HG02943 (cell line): ENCODE measurements at regions not wholly inside any gene's neighbourhood (a gene's known extent, or its start where the extent isn't known, plus 50 kb on each side); places are given as distances from the start of the nearest gene placed in this dataset.

Experiments
- ATAC-seq: cut with Tn5 transposase; IDR thresholded peaks from one replicate; pipeline ENCODE4 v1.9.1; 2021; ENCODE audit warnings: mild to moderate bottlenecking, low read depth, moderate library complexity; ENCODE audit not compliant: unreplicated experiment

DNA sequence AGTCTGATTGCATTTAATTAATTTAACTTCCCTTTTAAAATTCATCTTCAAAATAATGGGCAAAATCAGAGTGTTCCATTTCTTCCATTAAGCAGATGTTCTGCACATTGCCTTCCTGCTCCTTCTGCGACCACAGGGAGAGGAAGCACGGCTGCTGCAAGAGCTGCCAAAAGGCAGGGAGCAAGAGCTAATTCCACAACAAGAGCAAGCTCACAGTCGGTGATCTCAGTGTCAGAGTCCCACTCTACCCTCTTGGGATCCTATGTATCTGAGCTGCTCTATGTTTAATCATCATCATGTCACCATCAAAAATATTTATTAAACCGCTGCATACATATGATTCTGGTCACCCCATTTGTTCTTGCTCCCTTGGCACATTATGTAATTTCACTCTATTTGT lies 255.3 kb upstream of the CAMK1G start:
- ATAC-seq: no peak

DNA sequence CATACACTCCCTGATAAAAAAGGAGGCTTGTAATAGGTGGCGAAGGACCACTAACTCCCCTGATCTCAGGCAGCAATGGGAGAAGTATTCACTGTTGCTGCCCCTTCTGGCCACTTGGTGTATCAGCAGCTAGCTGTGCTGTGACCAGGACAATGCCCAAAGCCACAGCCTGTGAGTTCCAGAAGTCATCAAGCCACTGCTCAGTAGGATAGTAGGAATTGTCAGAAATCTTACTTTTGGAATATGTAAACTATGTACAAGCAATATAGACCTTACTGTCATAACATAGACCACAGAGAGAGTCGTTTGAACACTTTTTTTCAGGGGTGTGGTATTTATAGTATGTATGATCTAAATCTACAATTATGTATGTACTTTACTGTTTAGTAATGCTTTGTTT lies 248.3 kb upstream of the CAMK1G start:
- ATAC-seq: peak; percentile 90

DNA sequence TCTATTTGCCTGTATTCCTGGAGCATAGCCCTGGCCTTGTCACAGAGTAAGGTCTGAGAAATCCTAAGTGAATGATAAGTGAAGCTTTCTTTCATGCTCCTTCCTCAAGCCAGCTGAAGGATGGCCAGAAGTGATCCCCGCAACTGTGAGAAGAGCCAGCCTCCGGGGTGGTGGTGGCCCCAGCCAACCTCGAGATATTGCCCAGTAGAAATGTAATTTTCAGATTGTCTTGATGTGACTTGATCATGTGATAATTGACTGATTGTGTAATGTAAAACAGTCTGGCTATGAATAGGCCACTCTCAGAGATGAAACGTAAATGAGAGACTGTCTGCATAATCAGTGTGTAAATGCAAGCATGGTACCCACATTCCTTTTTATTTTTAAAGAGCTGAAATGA lies 242.4 kb upstream of the CAMK1G start:
- ATAC-seq: no peak

DNA sequence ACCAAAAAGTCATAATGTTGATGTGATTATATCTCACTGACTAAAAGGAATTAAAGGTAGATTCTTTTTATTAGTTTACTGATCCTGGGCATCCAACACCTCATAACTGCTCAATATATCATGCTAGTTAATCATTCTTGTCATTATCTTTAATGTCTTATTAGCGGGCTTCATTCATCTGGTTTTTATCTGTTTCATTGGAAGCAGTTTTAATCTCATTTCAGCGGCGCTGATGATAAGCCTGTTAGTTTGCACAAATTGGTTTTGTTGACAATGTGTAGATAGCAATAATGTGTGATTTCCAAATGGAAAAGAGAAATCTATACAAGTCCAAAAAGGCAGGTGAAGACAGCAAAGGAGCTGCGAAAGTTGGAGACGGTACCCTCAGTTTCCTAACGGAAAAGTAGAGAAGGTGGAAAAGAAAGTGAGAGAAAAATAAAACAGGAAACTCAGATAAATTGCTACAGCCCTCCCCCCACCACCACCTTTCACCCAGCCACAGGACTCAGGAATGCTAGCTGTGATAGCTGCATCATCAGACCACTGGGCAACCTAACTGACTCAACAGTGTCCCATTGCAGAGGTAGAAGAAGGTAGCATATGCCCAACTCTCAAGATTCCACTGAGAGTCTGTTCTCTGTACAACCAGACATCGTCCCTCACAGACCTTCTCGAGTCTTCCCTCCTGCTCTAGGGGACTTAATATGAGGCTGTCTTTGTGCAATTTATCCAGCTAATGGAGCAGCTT lies 241.7 kb upstream of the CAMK1G start:
- no peak for ATAC-seq

DNA sequence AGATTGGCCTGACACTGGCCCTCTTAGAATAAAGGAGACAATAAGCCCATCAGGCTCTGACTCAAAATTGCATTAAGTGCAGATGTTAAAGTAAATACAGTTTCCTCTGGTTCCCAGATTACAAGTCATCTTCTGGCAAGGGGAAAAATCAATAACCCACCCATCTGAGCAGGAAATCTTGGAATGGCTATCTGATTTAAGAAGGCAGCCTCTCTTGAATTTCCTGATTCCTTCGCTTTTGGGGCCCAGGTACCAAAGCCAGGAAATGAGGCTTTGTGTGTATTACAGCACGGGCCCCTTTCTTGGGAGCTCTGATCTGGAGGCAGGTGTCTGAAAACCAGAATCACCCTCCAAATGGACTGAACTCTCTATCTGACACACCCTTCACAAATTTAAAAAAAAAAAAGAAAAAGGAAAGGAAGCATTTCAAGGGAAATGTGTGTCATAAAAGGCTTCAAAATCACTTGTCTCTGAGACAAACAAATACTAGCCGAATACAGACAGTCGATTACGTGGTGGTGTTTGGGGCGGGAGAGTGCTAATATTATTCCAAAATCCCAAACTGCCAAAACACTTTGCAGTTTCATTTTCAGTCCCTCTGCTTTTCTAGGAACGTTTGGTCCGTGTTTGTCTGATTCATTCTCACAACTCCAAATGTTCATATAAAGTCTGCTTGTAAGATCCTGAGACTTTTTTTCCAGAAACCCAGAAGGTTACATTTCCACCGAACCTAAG lies 240.9 kb upstream of the CAMK1G start:
- ATAC-seq: no peak

DNA sequence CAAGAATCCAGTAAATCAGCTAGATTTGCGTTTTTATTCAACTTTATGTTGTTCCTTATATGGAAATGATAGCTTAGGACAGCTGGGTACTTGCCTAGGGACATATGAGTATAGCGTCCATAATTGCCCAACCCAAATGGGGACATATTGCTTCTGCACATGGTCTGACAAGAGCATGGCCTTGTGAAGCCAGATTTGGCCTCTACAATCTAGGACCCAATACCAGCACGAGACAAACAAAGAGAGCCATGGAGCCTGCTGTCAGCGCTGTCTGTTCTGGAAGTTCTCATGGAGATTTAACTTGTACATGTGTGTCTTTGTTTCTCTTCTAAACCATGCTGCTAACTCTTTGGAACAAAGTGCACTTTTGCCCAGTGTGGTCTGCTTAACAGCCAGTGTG lies 240.0 kb upstream of the CAMK1G start:
- no peak for ATAC-seq

DNA sequence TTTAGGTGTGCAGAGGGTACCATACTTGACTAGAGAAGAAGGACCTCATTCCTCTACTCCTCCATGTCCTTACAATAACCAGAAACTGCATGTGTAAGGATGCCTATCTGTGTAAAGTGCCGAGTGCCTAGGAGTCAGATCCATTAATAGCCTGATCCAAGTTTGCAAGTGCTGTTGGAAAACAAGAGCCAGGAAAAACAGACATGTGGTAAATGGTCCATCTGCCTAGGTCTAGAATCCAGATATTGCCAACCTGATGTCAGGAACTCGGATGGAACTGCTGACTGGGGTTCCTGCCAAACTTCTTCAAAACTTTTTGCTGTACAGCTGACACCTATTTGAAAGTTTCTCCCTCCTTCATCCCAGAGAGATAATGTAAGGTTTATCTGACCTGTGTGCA lies 239.4 kb upstream of the CAMK1G start:
- no peak for ATAC-seq

DNA sequence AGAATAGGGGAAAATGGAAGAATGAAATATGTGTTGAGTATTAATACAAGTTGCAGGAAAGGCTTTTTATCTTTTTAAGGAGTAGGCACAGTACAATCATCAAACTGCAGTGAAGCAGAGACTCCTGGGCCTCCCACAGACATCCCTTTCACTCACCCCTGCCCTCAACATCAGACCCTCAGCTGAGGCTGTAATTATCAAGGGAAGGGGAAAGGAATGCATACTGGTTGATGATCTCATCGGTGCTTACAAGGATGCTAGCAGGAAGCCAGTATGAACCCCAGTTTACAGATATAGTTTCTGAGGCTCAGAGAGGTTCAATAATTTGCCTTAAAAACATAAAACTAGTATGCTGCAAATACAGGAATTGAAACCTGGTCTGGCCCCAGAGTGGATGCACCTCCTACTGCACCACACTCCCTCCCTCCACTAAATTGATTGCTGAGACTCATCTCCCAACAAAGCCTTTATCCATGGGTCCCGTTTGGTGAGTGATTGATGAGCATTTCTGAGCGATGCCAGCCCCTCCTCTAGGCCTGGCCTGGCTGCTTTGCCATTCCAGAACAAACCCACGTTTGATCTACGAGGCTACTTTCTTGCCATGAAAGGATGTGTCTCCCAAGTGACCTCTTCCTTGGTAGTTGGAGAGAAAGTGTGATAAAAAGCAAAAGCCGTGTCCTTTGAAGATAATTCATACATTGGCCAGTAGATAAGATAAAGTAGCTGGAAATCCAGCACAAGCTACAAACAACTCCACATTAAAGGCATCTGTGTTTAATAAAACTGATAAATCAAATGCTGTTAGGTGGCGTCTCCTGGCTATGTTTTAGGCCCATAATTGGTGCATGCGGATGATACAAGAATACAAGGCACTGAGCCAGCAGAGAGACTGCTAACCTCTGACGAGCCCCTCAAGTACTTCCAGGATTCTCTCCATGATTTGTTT lies 233.9 kb upstream of the CAMK1G start:
- ATAC-seq: no peak

DNA sequence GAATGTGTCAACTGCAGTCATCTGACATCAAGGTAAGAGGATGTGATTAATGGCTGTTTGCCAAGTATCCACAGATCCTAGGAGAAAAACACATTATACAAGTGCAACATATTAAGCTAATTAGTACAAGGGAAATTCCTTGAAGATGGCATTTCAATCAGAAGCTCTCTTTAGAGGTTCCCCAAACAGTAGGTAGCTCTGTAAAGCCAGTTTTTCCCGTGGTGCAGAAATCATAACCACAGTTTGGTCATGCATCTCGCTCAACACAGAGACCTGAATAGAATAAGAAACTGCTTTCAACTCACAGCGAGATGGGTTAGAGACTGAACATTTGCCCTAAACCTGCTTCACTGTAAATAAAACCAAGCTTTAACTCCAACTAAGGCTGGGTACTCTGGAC lies 230.5 kb upstream of the CAMK1G start:
- no peak for ATAC-seq

DNA sequence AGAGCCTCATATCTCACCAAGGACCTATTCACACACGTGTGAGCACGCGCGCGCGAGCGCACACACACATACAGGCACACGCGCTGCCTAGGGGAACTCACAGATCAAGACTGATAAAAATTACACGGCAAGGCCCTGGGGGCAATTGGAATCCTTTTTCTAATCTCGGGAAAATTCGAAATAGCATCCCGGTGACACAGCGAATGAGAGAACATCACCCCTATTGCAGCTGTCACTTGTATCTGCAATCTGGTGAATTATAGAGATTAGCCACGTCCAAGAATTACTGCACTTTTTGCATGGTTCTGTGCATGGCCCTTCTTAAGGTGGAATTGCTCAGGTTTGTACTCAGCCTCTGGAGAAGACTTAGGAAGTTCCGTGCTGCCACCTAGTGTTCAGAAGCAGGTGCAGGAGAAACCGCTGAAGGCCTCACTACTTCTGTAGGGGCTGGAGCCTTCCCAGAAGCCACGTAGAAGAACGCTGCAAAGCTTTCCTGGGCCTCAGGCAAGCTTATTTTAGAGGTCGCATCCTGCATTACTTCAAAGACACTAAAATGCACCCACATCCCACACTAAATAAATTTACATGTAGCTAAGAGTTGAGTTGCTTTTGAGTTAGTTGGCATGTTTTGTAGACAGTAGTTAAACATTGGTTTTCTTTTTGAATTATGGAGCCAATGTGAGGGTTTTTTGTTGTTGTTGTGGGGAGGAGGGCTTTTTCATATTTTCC lies 229.2 kb upstream of the CAMK1G start:
- ATAC-seq: no peak

DNA sequence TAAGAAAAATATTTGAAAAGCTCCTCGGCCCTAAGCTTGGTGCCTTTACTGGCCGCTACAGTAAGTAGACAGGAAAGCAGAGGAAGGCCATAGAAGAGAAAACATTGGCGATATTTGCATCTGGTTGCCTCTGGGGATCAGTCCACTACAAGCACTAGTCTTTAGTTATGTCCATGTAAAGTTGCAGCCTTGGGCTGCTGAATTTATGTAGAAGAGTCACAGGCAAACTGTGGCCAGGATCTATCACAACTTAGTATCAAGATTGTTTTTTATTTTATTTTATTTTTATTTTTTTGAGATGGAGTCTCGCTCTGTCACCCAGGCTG lies 228.7 kb upstream of the CAMK1G start:
- no peak for ATAC-seq

DNA sequence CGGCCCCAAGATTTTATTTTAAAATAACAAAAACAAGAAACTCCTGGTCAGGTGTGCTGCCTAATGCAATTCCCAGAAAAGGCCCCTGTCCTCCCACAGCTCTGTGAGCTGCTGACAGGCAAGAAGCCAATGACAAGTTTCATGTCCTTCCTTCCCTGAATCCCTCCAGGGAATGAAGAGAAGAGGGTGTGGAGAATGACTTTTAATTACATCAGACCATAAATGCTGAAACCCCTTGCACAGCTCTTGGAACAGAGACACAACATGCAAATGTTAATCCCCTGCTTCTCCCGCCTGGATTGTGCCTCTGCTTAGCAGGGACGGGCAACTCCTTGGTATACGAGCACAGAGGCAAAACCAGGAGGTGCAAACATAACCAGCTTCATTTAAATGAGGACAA lies 228.1 kb upstream of the CAMK1G start:
- no peak for ATAC-seq

DNA sequence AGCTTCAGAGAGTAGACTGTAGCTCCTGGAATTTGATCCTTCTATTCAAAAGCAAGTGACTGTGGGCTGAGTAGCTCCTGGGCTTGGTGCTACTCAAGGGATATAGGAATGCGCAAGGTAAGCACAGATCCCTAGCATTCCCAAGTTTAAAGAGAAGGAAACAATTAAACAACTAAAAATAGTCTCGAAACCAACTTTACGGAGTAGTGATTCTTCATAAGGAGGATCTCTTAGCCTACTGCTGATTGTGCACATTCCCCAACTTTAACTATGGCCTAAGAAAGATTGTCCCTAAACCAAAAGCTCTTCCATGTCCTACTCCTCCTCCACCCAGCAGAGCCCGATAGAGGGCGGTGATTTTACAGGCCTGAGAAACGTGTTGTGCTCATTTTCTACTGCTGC lies 226.5 kb upstream of the CAMK1G start:
- ATAC-seq: no peak

DNA sequence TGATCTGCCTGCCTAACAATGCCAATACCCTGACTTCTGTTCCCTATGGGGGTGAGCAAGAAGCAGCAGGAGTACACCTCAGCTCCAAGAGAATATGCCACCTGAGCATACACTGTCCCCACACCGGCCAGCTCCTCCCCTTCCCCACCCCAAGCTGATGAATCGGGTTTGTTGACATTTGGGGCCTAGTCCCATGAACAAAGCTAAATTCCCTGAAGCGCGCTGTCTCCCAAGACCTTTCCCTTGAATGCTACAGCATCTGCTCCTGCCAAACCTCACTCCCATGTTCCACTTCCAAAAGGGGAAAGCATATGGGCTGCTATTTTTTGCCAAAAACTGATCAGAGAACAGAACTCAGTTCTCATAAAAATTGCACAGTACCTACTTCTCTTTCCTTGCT lies 220.4 kb upstream of the CAMK1G start:
- no peak for ATAC-seq

DNA sequence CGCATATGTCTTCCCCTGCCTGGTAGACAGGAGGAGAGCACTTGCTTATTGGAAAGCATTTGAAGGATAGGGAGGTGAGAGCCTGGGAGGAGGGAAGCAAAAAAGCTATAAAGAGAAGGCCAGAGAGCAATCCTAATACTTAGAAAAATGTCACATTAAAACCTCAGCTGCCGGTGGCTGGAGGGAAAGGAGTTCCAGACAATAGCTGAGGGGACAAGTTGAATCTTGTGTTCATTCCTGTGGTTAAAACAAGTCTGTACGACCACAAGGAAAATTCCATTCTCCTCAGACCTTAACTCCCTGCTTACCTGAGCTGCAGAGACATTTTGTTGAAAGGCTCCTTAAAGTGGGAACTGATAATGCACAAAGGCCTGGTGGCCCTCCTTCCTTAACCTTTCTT lies 218.8 kb upstream of the CAMK1G start:
- no peak for ATAC-seq

DNA sequence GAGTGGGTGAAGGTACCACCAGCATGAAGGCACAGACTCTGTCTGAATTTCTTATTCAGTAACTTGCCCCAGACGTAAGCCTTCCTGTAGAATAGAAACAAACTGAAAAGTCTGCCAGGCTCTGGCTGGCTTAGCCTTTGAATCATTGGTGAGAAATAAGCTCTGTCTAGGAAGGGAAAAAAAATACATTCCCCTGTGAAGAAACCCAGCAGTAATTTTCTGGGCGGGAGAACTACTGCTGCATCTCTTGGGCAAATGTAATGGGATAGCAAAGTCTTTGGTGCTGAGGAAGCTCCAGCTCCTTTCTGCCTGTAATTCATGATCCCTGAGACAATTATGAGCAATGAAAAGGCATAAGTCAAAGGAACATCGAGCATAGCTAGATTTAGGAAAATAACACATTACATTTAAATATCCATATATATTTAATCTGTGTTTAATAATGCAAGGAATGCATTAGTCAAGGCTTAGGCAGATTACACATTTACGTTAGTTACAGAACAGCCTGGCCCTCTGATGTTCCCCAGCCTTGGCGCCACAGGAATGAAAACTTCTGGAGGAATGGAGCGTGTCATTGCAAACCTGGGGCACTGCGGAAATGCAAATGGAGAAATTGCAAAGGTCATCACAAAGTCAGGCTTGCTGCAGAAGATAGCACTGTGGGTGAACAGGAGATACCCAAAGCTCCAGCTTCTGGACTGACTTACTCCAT lies 216.3 kb upstream of the CAMK1G start:
- no peak for ATAC-seq

DNA sequence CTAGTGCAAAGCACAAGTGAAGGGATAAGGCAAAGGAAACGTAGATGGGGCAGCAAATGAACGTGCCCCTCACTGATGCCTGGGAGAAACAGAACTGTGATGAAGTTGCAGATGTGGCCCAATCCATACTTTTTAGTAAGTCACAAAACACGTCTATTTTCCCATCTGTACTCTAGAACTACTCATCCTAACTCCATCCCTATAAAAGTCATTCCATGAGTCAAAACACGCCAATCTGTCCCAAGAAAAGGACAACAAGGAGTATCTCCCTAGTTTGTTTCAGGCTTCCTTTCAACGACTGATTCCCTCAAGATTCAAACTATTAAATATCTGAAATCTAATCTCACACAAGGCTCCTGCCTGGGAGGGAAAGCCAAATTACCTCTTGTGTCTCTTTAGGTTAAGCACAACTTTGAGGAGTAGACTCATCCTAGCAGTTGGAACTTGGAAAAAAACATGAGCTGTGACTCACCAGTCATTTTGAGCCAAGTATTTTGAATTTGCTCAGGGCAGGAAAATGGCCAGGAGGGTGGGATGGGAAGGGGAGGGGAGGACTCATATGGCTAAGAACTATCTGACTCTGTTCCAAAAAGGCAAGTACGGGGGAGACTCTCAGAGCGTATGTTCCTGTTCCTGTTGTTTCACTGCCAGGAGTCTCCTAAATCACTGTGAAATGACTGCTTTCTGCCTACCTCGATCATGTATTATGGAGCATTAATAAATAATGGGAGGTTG lies 214.5 kb upstream of the CAMK1G start:
- ATAC-seq: no peak

DNA sequence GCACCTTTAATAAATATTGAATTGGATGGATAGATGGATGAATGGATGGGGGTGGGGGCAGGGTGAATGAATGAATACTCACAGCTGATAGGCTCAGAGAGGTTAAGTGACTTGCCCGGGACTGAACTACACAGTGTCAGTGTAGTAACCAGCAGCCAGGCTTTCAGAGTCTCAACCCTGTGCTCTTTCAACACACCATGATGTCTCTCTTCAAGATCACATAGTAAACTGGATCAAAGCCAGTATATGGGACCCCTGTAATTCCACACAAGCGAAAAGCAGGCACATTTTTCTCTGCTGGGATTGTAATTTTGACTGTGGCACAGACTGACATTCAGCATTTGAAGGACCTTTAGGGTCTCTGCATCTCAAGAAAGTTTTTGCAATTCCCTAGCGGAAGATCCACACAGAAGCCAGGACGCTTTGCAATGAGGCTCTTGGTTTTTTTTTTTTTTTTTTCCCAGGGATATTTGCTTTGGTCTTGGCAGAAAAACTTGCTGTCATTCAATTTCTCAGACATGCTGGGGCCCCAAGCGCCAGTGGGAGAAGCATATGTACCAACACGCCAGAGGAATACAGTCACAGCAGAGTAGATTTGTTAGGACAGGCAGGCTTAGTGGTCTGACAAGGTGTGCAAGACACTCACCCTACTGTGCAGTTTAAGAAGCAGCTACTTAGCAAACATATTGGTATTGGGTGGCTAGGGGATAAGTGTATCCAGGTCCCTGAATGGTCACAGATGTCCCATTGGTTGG lies 213.1 kb upstream of the CAMK1G start:
- ATAC-seq: no peak

DNA sequence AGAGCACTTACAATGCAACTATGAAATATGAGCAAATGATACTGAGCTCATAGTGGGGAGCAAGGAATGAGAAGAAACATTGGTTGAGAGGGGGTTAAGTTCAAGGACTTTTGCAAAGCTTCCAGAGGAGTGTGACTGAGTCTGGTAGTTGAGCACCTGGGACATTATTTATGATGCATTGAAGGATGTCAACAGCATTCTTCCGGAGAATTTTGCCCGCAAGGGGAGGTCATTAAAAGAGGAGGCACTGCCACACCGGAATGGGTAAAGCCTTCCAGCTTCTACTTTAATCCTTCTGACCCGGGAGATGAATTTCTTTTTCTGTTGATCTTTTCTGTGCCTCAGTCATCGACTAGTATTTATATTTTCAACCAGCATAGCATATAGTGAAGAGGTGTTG lies 208.4 kb upstream of the CAMK1G start:
- ATAC-seq: no peak
